ENCODE measurements at regions not wholly inside any gene's neighbourhood (a gene's known extent, or its start where the extent isn't known, plus 50 kb on each side); places are given as distances from the start of the nearest gene placed in this dataset.

GRCh38 chr3:132378-132777 lies 64.2 kb upstream of the CHL1 start:
- TF ChIP-seq, protein P1, sequence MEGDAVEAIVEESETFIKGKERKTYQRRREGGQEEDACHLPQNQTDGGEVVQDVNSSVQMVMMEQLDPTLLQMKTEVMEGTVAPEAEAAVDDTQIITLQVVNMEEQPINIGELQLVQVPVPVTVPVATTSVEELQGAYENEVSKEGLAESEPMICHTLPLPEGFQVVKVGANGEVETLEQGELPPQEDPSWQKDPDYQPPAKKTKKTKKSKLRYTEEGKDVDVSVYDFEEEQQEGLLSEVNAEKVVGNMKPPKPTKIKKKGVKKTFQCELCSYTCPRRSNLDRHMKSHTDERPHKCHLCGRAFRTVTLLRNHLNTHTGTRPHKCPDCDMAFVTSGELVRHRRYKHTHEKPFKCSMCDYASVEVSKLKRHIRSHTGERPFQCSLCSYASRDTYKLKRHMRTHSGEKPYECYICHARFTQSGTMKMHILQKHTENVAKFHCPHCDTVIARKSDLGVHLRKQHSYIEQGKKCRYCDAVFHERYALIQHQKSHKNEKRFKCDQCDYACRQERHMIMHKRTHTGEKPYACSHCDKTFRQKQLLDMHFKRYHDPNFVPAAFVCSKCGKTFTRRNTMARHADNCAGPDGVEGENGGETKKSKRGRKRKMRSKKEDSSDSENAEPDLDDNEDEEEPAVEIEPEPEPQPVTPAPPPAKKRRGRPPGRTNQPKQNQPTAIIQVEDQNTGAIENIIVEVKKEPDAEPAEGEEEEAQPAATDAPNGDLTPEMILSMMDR (IDR thresholded peaks at IDR 0.05) = no peak
- TF ChIP-seq POLR2A (IDR thresholded peaks at IDR 0.05) = no peak
